ENCODE measurements at regions not wholly inside any gene's neighbourhood (a gene's known extent, or its start where the extent isn't known, plus 50 kb on each side); places are given as distances from the start of the nearest gene placed in this dataset.

DNA sequence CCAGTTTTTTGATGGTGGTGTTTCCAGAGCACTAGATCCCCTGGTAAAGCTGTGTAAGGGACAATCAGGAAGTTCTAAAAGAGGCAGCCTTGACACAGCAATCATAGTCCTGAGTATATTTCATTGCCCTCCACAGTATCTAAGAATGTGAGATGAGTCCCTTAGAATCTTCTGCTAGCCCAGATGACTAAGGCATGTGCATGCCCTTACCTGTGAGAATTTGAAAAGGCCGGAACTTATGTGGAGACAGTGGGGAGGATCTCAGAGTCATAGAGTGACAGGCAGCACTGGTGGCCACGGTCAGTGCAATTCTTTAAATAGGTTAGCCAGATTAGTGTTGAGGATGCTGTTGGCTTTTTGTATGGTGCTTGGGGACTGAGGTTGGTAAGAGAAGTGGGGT, 361.4 kb upstream of the VSTM2A start:
- TF ChIP-seq GTF2F1 (IDR thresholded peaks at IDR 0.05; ENCODE audit: low read length) (no peak), GZF1 (CRISPR knock-in tag; IDR thresholded peaks at IDR 0.05) (no peak), ZBTB7A (CRISPR knock-in tag; IDR thresholded peaks at IDR 0.05) (no peak), EP300 (IDR thresholded peaks at IDR 0.05; ENCODE audit: low read depth in 2 of 2, low read length in 2 of 2) (no peak), EP300 (CRISPR knock-in tag; IDR thresholded peaks at IDR 0.05; ENCODE audit: borderline replicate concordance) (no peak), IRF2 (CRISPR knock-in tag; IDR thresholded peaks at IDR 0.05) (no peak), UBTF (CRISPR knock-in tag; IDR thresholded peaks at IDR 0.05) (no peak), CAMTA2 (CRISPR knock-in tag; IDR thresholded peaks at IDR 0.05; ENCODE audit: borderline replicate concordance) (no peak)
- TF ChIP-seq, protein P1, sequence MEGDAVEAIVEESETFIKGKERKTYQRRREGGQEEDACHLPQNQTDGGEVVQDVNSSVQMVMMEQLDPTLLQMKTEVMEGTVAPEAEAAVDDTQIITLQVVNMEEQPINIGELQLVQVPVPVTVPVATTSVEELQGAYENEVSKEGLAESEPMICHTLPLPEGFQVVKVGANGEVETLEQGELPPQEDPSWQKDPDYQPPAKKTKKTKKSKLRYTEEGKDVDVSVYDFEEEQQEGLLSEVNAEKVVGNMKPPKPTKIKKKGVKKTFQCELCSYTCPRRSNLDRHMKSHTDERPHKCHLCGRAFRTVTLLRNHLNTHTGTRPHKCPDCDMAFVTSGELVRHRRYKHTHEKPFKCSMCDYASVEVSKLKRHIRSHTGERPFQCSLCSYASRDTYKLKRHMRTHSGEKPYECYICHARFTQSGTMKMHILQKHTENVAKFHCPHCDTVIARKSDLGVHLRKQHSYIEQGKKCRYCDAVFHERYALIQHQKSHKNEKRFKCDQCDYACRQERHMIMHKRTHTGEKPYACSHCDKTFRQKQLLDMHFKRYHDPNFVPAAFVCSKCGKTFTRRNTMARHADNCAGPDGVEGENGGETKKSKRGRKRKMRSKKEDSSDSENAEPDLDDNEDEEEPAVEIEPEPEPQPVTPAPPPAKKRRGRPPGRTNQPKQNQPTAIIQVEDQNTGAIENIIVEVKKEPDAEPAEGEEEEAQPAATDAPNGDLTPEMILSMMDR (CRISPR knock-in tag; IDR thresholded peaks at IDR 0.05): no peak
- TF ChIP-seq, protein P2, sequence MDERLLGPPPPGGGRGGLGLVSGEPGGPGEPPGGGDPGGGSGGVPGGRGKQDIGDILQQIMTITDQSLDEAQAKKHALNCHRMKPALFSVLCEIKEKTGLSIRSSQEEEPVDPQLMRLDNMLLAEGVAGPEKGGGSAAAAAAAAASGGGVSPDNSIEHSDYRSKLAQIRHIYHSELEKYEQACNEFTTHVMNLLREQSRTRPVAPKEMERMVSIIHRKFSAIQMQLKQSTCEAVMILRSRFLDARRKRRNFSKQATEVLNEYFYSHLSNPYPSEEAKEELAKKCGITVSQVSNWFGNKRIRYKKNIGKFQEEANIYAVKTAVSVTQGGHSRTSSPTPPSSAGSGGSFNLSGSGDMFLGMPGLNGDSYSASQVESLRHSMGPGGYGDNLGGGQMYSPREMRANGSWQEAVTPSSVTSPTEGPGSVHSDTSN (CRISPR knock-in tag; IDR thresholded peaks at IDR 0.05): no peak
- TF ChIP-seq, protein P3, sequence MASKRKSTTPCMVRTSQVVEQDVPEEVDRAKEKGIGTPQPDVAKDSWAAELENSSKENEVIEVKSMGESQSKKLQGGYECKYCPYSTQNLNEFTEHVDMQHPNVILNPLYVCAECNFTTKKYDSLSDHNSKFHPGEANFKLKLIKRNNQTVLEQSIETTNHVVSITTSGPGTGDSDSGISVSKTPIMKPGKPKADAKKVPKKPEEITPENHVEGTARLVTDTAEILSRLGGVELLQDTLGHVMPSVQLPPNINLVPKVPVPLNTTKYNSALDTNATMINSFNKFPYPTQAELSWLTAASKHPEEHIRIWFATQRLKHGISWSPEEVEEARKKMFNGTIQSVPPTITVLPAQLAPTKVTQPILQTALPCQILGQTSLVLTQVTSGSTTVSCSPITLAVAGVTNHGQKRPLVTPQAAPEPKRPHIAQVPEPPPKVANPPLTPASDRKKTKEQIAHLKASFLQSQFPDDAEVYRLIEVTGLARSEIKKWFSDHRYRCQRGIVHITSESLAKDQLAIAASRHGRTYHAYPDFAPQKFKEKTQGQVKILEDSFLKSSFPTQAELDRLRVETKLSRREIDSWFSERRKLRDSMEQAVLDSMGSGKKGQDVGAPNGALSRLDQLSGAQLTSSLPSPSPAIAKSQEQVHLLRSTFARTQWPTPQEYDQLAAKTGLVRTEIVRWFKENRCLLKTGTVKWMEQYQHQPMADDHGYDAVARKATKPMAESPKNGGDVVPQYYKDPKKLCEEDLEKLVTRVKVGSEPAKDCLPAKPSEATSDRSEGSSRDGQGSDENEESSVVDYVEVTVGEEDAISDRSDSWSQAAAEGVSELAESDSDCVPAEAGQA (IDR thresholded peaks at IDR 0.05; ENCODE audit: low read depth): no peak
- TF ChIP-seq, protein P3 (CRISPR knock-in tag; IDR thresholded peaks at IDR 0.05; ENCODE audit: borderline replicate concordance): no peak
- TF ChIP-seq, protein P4, sequence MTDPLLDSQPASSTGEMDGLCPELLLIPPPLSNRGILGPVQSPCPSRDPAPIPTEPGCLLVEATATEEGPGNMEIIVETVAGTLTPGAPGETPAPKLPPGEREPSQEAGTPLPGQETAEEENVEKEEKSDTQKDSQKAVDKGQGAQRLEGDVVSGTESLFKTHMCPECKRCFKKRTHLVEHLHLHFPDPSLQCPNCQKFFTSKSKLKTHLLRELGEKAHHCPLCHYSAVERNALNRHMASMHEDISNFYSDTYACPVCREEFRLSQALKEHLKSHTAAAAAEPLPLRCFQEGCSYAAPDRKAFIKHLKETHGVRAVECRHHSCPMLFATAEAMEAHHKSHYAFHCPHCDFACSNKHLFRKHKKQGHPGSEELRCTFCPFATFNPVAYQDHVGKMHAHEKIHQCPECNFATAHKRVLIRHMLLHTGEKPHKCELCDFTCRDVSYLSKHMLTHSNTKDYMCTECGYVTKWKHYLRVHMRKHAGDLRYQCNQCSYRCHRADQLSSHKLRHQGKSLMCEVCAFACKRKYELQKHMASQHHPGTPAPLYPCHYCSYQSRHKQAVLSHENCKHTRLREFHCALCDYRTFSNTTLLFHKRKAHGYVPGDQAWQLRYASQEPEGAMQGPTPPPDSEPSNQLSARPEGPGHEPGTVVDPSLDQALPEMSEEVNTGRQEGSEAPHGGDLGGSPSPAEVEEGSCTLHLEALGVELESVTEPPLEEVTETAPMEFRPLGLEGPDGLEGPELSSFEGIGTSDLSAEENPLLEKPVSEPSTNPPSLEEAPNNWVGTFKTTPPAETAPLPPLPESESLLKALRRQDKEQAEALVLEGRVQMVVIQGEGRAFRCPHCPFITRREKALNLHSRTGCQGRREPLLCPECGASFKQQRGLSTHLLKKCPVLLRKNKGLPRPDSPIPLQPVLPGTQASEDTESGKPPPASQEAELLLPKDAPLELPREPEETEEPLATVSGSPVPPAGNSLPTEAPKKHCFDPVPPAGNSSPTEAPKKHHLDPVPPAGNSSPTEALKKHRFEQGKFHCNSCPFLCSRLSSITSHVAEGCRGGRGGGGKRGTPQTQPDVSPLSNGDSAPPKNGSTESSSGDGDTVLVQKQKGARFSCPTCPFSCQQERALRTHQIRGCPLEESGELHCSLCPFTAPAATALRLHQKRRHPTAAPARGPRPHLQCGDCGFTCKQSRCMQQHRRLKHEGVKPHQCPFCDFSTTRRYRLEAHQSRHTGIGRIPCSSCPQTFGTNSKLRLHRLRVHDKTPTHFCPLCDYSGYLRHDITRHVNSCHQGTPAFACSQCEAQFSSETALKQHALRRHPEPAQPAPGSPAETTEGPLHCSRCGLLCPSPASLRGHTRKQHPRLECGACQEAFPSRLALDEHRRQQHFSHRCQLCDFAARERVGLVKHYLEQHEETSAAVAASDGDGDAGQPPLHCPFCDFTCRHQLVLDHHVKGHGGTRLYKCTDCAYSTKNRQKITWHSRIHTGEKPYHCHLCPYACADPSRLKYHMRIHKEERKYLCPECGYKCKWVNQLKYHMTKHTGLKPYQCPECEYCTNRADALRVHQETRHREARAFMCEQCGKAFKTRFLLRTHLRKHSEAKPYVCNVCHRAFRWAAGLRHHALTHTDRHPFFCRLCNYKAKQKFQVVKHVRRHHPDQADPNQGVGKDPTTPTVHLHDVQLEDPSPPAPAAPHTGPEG (CRISPR knock-in tag; IDR thresholded peaks at IDR 0.05): no peak
